ENCODE measurements at regions not wholly inside any gene's neighbourhood (a gene's known extent, or its start where the extent isn't known, plus 50 kb on each side); places are given as distances from the start of the nearest gene placed in this dataset.

- Mint-ChIP-seq H3K4me1 (ENCODE audit: low read depth) (no peaks in the 10 kb centered on the region), H3K36me3 (ENCODE audit: low read depth) (peaks cover 6% of the 10 kb centered on the region), H3K27me3 (ENCODE audit: low read depth) (no peaks in the 10 kb centered on the region), H3K27ac (ENCODE audit: unreplicated experiment) (no peak overlapping the region), H3K4me3 (ENCODE audit: unreplicated experiment) (no peak overlapping the region), H3K9me3 (ENCODE audit: low read depth) (peaks cover 23% of the 10 kb centered on the region)
- TF ChIP-seq CTCF (IDR thresholded peaks at IDR 0.05), result no peak
- no peak for DNase-seq (ENCODE audit: low spot score)
Observed at GRCh38 chr17:12376276-12376675, 289.4 kb upstream of the MYOCD start.

- Mint-ChIP-seq H3K27ac (ENCODE audit: unreplicated experiment) (peak overlapping the region; percentile 65), H3K36me3 (ENCODE audit: low read depth) (no peaks in the 10 kb centered on the region), H3K4me3 (ENCODE audit: unreplicated experiment) (no peak overlapping the region), H3K4me1 (ENCODE audit: low read depth) (peaks cover 6% of the 10 kb centered on the region), H3K27me3 (ENCODE audit: low read depth) (no peaks in the 10 kb centered on the region), H3K9me3 (ENCODE audit: low read depth) (no peaks in the 10 kb centered on the region)
- no peak for DNase-seq (ENCODE audit: low spot score)
- no peak for TF ChIP-seq CTCF (IDR thresholded peaks at IDR 0.05)
Observed at GRCh38 chr17:12386225-12386624, 279.5 kb upstream of the MYOCD start.

GRCh38 chr17:12388226-12388625 lies 277.5 kb upstream of the MYOCD start:
- no peaks in the 10 kb centered on the region for H3K9me3 Mint-ChIP-seq (ENCODE audit: low read depth)
- no peak overlapping the region for H3K27ac Mint-ChIP-seq (ENCODE audit: unreplicated experiment)
- DNase-seq (ENCODE audit: low spot score), result no peak
- peaks cover 12% of the 10 kb centered on the region for H3K4me1 Mint-ChIP-seq (ENCODE audit: low read depth)
- no peak overlapping the region for H3K4me3 Mint-ChIP-seq (ENCODE audit: unreplicated experiment)
- no peaks in the 10 kb centered on the region for H3K27me3 Mint-ChIP-seq (ENCODE audit: low read depth)
- no peak for TF ChIP-seq CTCF (IDR thresholded peaks at IDR 0.05)
- H3K36me3 Mint-ChIP-seq (ENCODE audit: low read depth), result no peaks in the 10 kb centered on the region

GRCh38 chr17:12389421-12389820 lies 276.3 kb upstream of the MYOCD start:
- no peak overlapping the region for H3K27ac Mint-ChIP-seq (ENCODE audit: unreplicated experiment)
- no peaks in the 10 kb centered on the region for H3K9me3 Mint-ChIP-seq (ENCODE audit: low read depth)
- no peaks in the 10 kb centered on the region for H3K27me3 Mint-ChIP-seq (ENCODE audit: low read depth)

GRCh38 chr17:12390631-12391030 lies 275.1 kb upstream of the MYOCD start:
- TF ChIP-seq CTCF (IDR thresholded peaks at IDR 0.05), result no peak
- H3K36me3 Mint-ChIP-seq (ENCODE audit: low read depth), result no peaks in the 10 kb centered on the region
- no peak for DNase-seq (ENCODE audit: low spot score)
- H3K9me3 Mint-ChIP-seq (ENCODE audit: low read depth), result no peaks in the 10 kb centered on the region
- H3K4me1 Mint-ChIP-seq (ENCODE audit: low read depth), result peaks cover 12% of the 10 kb centered on the region
- H3K27ac Mint-ChIP-seq (ENCODE audit: unreplicated experiment), result no peak overlapping the region
- H3K4me3 Mint-ChIP-seq (ENCODE audit: unreplicated experiment), result no peak overlapping the region
- H3K27me3 Mint-ChIP-seq (ENCODE audit: low read depth), result no peaks in the 10 kb centered on the region

More at GRCh38 chr17:12389421-12389820, 276.3 kb upstream of the MYOCD start:
- H3K36me3 Mint-ChIP-seq (ENCODE audit: low read depth), result no peaks in the 10 kb centered on the region
- TF ChIP-seq CTCF (IDR thresholded peaks at IDR 0.05), result no peak
- H3K4me3 Mint-ChIP-seq (ENCODE audit: unreplicated experiment), result no peak overlapping the region
- H3K4me1 Mint-ChIP-seq (ENCODE audit: low read depth), result peaks cover 12% of the 10 kb centered on the region
- DNase-seq (ENCODE audit: low spot score), result no peak
